ENCODE measurements at regions not wholly inside any gene's neighbourhood (a gene's known extent, or its start where the extent isn't known, plus 50 kb on each side); places are given as distances from the start of the nearest gene placed in this dataset.

- peaks cover 6% of the 10 kb centered on the region for H3K27me3 Mint-ChIP-seq
- TF ChIP-seq, protein P1, sequence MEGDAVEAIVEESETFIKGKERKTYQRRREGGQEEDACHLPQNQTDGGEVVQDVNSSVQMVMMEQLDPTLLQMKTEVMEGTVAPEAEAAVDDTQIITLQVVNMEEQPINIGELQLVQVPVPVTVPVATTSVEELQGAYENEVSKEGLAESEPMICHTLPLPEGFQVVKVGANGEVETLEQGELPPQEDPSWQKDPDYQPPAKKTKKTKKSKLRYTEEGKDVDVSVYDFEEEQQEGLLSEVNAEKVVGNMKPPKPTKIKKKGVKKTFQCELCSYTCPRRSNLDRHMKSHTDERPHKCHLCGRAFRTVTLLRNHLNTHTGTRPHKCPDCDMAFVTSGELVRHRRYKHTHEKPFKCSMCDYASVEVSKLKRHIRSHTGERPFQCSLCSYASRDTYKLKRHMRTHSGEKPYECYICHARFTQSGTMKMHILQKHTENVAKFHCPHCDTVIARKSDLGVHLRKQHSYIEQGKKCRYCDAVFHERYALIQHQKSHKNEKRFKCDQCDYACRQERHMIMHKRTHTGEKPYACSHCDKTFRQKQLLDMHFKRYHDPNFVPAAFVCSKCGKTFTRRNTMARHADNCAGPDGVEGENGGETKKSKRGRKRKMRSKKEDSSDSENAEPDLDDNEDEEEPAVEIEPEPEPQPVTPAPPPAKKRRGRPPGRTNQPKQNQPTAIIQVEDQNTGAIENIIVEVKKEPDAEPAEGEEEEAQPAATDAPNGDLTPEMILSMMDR (IDR thresholded peaks at IDR 0.05): no peak
- intact Hi-C loops (cut with micrococcal nuclease): no loop called here
- ChIA-PET POLR2A (no interaction called here), CTCF (no interaction called here)
- H3K9me3 Mint-ChIP-seq: peaks cover 3% of the 10 kb centered on the region
- ATAC-seq: no peak
- no peaks in the 10 kb centered on the region for H3K36me3 Mint-ChIP-seq (ENCODE audit: low read depth)
- no peak overlapping the region for H3K27ac Mint-ChIP-seq
- H3K4me1 Mint-ChIP-seq (ENCODE audit: low read depth): no peaks in the 10 kb centered on the region
- H3K4me3 Mint-ChIP-seq: no peak overlapping the region
- no peak for DNase-seq
Measured at GRCh38 chr7:131955679-131956078, 399.3 kb upstream of the PODXL start.

GRCh38 chr7:131953184-131953583, 396.8 kb upstream of the PODXL start:
- no peak overlapping the region for H3K27ac Mint-ChIP-seq
- H3K4me1 Mint-ChIP-seq (ENCODE audit: low read depth): no peaks in the 10 kb centered on the region
- intact Hi-C loops (cut with micrococcal nuclease): no loop called here
- CTCF ChIA-PET: no interaction called here
- POLR2A ChIA-PET: no interaction called here
- H3K9me3 Mint-ChIP-seq: peaks cover 3% of the 10 kb centered on the region
- no peak overlapping the region for H3K4me3 Mint-ChIP-seq
- no peak for ATAC-seq
- peaks cover 4% of the 10 kb centered on the region for H3K27me3 Mint-ChIP-seq
- no peak for DNase-seq
- no peaks in the 10 kb centered on the region for H3K36me3 Mint-ChIP-seq (ENCODE audit: low read depth)
- TF ChIP-seq, protein P1 (IDR thresholded peaks at IDR 0.05): no peak

GRCh38 chr7:131952365-131952764, 395.9 kb upstream of the PODXL start:
- Mint-ChIP-seq H3K9me3 (peaks cover 3% of the 10 kb centered on the region), H3K27me3 (peaks cover 6% of the 10 kb centered on the region), H3K4me3 (no peak overlapping the region), H3K4me1 (ENCODE audit: low read depth) (no peaks in the 10 kb centered on the region), H3K36me3 (ENCODE audit: low read depth) (no peaks in the 10 kb centered on the region), H3K27ac (no peak overlapping the region)
- no peak for DNase-seq
- ChIA-PET POLR2A (no interaction called here), CTCF (no interaction called here)
- TF ChIP-seq, protein P1 (IDR thresholded peaks at IDR 0.05): no peak
- ATAC-seq: no peak
- intact Hi-C loops (cut with micrococcal nuclease): no loop called here

GRCh38 chr7:131950758-131951157, 394.3 kb upstream of the PODXL start:
- H3K4me3 Mint-ChIP-seq: no peak overlapping the region
- H3K36me3 Mint-ChIP-seq (ENCODE audit: low read depth): no peaks in the 10 kb centered on the region
- TF ChIP-seq, protein P1 (IDR thresholded peaks at IDR 0.05): no peak
- H3K27me3 Mint-ChIP-seq: peaks cover 15% of the 10 kb centered on the region
- intact Hi-C loops (cut with micrococcal nuclease): no loop called here
- ATAC-seq: no peak
- ChIA-PET CTCF (interaction anchor here (1.5 kb wide), 1 partner anchor 10 kb away, joined by 4 read pairs; no protein-coding TSS in a partner anchor), POLR2A (no interaction called here)
- H3K9me3 Mint-ChIP-seq: peaks cover 3% of the 10 kb centered on the region
- H3K4me1 Mint-ChIP-seq (ENCODE audit: low read depth): no peaks in the 10 kb centered on the region
- H3K27ac Mint-ChIP-seq: no peak overlapping the region
- DNase-seq: no peak

DNA sequence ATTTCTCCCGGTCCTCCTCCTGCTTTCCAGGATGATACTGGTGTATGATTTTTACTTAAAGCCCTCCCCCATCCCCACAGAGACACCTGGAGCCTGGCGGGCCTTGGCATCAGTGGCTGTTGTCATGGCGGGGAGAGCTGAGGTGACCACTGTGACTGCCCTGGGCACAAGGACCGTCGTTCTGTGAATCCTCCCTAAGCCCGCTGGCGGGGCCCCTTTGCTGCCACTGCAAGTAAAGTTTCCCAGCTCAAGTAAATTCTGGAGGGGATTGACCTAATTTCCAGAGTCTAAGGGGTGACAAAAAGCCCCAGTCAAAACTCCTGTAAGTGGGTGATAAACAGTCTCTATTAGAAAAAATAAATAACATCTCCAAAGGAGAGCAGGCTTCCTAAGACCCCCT, 393.2 kb upstream of the PODXL start:
- no peaks in the 10 kb centered on the region for H3K4me1 Mint-ChIP-seq (ENCODE audit: low read depth)
- POLR2A ChIA-PET: no interaction called here
- TF ChIP-seq, protein P1 (IDR thresholded peaks at IDR 0.05): no peak
- no peak overlapping the region for H3K4me3 Mint-ChIP-seq
- DNase-seq (no peak), ATAC-seq (no peak)
- intact Hi-C loops (cut with micrococcal nuclease): no loop called here
- H3K27me3 Mint-ChIP-seq: peaks cover 16% of the 10 kb centered on the region
- CTCF ChIA-PET: interaction anchor here (1.5 kb wide), 1 partner anchor 9 kb away, joined by 4 read pairs; no protein-coding TSS in a partner anchor
- H3K27ac Mint-ChIP-seq: no peak overlapping the region
- peaks cover 3% of the 10 kb centered on the region for H3K9me3 Mint-ChIP-seq
- H3K36me3 Mint-ChIP-seq (ENCODE audit: low read depth): no peaks in the 10 kb centered on the region

Measured in activated CD8-positive, alpha-beta T cell treated with anti-CD3 and anti-CD28 coated beads for 36 hours (primary cell).